ENCODE measurements at regions not wholly inside any gene's neighbourhood (a gene's known extent, or its start where the extent isn't known, plus 50 kb on each side); places are given as distances from the start of the nearest gene placed in this dataset.
"Not testable (repeated sequence)": the region's sequence is repeated elsewhere in the genome, so short reads cannot be mapped to it uniquely, and the experiment has no call there.

DNA sequence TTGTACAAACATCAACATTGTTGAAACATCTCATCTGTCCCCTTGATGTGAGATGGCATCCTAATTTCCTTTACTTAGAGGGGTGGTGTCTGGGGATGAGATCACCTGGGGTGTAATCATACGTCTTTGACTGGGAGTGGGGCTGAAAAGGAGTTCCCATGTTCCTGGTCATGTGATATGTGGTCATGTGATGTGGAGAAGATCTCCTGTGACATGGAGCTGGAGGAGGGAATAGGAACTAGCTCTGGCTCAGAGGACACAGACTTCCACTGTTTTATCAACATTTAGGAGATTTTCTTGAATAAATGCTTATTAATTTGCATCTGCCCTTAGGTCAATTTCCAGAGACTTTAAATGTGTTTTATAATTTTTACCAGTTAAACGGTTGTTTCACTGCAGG lies 868.6 kb upstream of the TPTE start:
- H3K9me3 ChIP-seq (ENCODE audit: insufficient read depth, low read depth, low read length): peaks cover 90% of the 10 kb centered on the region
- not testable (repeated sequence) for H3K27ac ChIP-seq (ENCODE audit: low read length); H3K4me3 ChIP-seq (ENCODE audit: low read length); H3K36me3 ChIP-seq (ENCODE audit: insufficient read depth, low read depth, low read length); H3K9ac ChIP-seq (ENCODE audit: low read depth, low read length); H3K4me1 ChIP-seq (ENCODE audit: insufficient read depth, low read length); H3K27me3 ChIP-seq (ENCODE audit: insufficient read depth, low read length)

DNA sequence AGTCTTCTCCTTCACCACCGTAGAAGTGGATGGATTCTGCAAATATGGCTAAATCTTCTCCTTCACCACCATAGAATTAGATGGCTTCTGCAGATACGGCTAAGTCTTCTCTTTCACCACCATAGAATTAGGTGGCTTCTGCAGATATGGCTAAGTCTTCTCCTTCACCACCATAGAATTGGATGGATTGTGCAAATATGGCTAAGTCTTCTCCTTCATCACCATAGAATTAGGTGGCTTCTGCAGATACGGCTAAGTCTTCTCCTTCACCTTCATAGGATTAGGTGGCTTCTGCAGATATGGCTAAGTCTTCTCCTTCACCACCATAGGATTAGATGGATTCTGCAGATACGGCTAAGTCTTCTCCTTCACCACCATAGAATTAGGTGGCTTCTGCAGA lies 866.2 kb upstream of the TPTE start:
- peaks cover 75% of the 10 kb centered on the region for H3K9me3 ChIP-seq (ENCODE audit: insufficient read depth, low read depth, low read length)
- not testable (repeated sequence) for H3K36me3 ChIP-seq (ENCODE audit: insufficient read depth, low read depth, low read length); H3K4me3 ChIP-seq (ENCODE audit: low read length); H3K27ac ChIP-seq (ENCODE audit: low read length); H3K4me1 ChIP-seq (ENCODE audit: insufficient read depth, low read length); H3K27me3 ChIP-seq (ENCODE audit: insufficient read depth, low read length); H3K9ac ChIP-seq (ENCODE audit: low read depth, low read length)

DNA sequence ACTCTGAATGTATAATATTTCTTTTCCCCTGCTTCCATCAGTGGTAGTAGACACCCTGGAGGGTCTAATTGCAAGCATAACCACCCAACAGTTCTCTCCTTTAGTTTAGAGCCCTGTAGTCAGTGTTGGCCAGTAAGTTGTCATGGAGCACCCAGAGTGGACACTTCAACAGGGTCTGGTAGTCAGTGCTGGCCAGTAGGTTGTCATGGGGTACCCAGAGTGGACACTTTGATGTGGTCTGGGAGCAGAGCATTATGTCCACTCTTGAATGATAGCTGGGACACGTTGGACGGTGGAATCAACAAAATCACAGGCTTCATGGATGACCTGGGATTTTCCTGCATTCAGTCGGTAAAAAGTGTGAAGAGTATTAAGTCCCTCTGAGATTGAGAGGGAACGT lies 864.9 kb upstream of the TPTE start:
- H3K27me3 ChIP-seq (ENCODE audit: insufficient read depth, low read length); H3K27ac ChIP-seq (ENCODE audit: low read length); H3K9ac ChIP-seq (ENCODE audit: low read depth, low read length); H3K36me3 ChIP-seq (ENCODE audit: insufficient read depth, low read depth, low read length); H3K4me1 ChIP-seq (ENCODE audit: insufficient read depth, low read length): not testable (repeated sequence)
- peaks cover 63% of the 10 kb centered on the region for H3K9me3 ChIP-seq (ENCODE audit: insufficient read depth, low read depth, low read length)
- H3K4me3 ChIP-seq (ENCODE audit: low read length): peak overlapping the region; percentile 40; the same call in 1 of the 2 replicates

DNA sequence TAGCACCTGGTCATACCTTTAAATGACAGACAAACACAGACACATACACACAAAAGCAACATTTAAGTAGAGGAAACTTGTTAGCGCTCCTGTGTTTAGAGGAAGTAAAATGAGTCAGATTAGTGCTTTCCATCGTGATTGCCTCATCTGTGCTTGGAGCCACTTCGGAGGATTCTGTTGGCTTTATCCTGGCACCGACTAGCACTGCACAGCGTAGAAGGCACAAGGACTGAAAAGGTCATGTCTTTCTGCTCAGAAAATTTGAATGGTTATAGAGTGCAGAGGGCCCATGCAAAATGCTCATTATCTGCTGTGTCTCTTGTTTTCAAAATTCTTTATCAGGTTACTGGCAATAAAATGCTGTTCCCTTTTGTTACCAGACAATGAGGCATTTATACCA lies 863.6 kb upstream of the TPTE start:
- H3K9ac ChIP-seq (ENCODE audit: low read depth, low read length); H3K36me3 ChIP-seq (ENCODE audit: insufficient read depth, low read depth, low read length); H3K27ac ChIP-seq (ENCODE audit: low read length); H3K27me3 ChIP-seq (ENCODE audit: insufficient read depth, low read length); H3K4me1 ChIP-seq (ENCODE audit: insufficient read depth, low read length); H3K4me3 ChIP-seq (ENCODE audit: low read length): not testable (repeated sequence)
- H3K9me3 ChIP-seq (ENCODE audit: insufficient read depth, low read depth, low read length): peaks cover 58% of the 10 kb centered on the region

DNA sequence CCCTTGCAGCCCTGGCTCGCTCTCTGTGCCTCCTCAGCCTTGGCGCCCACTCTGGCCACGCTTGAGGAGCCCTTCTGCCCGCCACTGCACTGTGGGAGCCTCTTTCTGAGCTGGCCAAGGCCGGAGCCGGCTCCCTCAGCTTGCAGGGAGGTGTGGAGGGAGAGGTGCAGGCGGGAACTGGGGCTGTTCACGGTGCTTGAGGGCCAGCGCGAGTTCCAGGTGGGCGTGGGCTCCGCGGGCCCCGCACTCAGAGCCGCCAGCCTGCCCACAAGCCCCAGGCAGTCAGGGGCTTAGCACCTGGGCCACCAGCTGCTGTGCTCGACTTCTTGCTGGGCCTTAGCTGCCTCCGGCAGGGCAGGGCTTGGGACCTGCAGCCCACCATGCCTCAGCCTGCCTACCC lies 861.5 kb upstream of the TPTE start:
- not testable (repeated sequence) for H3K27ac ChIP-seq (ENCODE audit: low read length); H3K27me3 ChIP-seq (ENCODE audit: insufficient read depth, low read length); H3K4me1 ChIP-seq (ENCODE audit: insufficient read depth, low read length); H3K4me3 ChIP-seq (ENCODE audit: low read length); H3K36me3 ChIP-seq (ENCODE audit: insufficient read depth, low read depth, low read length); H3K9ac ChIP-seq (ENCODE audit: low read depth, low read length)
- H3K9me3 ChIP-seq (ENCODE audit: insufficient read depth, low read depth, low read length): peaks cover 38% of the 10 kb centered on the region

DNA sequence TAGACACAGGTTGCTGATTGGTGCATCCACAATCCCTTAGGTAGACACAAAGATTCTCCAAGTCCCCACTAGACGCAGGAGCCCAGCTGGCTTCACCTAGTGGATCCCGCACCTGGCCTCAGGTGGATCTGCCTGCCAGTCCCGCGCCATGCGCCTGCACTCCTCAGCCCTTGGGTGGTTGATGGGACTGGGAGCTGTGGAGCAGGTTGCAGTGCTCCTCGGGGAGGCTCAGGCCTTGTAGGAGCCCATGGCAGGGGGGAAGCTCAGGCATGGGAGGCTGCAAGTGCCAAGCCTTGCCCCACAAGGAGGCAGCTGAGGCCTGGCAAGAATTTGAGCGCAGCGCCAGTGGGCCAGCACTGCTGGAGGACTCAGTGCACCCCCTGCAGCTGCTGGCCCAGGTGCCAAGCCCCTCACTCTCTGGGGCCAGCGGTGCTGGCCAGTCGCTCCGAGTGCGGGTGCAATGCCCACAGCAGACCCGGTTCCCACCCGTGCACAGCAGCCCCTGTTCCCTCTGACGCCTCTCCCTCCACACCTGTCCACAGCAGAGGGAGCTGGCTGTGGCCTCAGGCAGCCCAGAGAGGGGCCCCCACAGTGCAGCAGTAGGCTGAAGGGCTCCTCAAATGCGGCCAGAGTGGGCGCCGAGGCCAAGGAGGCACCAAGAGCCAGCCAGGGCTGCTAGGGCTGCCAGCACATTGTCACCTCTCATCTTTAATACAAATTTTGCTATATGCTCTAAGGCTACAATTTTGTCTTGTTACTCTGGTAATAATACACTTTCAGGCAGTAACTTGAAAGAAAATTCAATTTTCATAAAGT lies 857.3 kb upstream of the TPTE start:
- H3K36me3 ChIP-seq (ENCODE audit: insufficient read depth, low read depth, low read length); H3K27me3 ChIP-seq (ENCODE audit: insufficient read depth, low read length); H3K9me3 ChIP-seq (ENCODE audit: insufficient read depth, low read depth, low read length); H3K9ac ChIP-seq (ENCODE audit: low read depth, low read length); H3K27ac ChIP-seq (ENCODE audit: low read length); H3K4me1 ChIP-seq (ENCODE audit: insufficient read depth, low read length); H3K4me3 ChIP-seq (ENCODE audit: low read length): not testable (repeated sequence)

DNA sequence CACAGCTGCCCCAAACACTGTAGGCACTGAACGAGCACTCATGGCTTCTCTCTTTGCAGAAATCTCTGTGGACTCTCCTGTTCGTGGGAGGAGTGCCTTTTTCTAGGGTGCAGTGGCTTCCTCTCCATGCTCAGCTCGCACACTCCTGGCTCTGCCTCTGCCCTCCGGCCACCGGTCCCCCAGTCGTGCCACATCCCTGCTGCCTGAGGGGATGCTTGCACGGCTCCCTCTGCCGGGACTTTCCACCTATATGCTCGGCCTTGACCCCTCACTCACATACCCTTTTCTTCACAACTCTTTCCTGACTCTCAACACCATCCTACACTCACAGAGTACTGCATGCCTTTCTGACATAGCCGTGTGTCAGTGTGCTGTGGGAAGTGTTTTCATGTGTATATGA lies 845.6 kb upstream of the TPTE start:
- H3K4me1 ChIP-seq (ENCODE audit: insufficient read depth, low read length); H3K27me3 ChIP-seq (ENCODE audit: insufficient read depth, low read length); H3K36me3 ChIP-seq (ENCODE audit: insufficient read depth, low read depth, low read length); H3K4me3 ChIP-seq (ENCODE audit: low read length); H3K9ac ChIP-seq (ENCODE audit: low read depth, low read length); H3K27ac ChIP-seq (ENCODE audit: low read length); H3K9me3 ChIP-seq (ENCODE audit: insufficient read depth, low read depth, low read length): not testable (repeated sequence)

DNA sequence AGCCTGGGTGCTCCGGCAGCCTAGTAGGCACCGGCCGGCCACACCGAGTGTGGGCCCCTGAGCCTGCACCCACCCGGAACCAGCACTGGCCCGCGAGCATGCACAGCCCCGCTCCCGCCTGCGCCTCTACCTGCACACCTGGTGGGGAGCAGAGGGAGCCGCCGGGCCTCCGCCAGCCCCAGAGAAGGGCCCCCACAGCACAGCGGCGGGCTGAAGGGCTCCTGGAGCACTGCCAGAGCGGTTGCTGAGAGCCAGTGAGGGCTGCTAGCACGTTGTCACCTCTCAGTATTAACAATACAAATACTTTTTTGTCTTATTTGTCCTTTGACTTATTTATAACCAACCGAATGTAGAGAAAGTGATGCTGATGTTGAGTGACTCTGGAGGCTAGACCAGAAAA lies 842.4 kb upstream of the TPTE start:
- not testable (repeated sequence) for H3K36me3 ChIP-seq (ENCODE audit: insufficient read depth, low read depth, low read length); H3K9me3 ChIP-seq (ENCODE audit: insufficient read depth, low read depth, low read length); H3K9ac ChIP-seq (ENCODE audit: low read depth, low read length); H3K27ac ChIP-seq (ENCODE audit: low read length); H3K4me1 ChIP-seq (ENCODE audit: insufficient read depth, low read length); H3K27me3 ChIP-seq (ENCODE audit: insufficient read depth, low read length); H3K4me3 ChIP-seq (ENCODE audit: low read length)

DNA sequence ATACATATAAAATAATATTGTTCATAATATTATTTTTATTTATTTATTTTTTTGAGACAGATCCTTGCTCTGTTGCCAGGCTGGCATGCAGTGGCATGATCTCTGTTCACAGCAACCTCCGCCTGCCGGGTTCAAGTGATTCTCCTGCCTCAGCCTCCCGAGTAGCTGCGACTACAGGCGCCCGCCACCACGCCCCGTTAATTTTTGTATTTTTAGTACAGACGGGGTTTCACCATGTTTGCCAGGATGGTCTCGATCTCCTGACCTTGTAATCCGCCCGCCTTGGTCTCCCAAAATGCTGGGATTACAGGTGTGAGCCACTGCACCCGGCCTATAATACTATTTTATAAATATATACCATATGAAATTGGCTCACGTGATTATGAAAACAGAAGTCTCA lies 832.4 kb upstream of the TPTE start:
- not testable (repeated sequence) for H3K27ac ChIP-seq (ENCODE audit: low read length); H3K4me1 ChIP-seq (ENCODE audit: insufficient read depth, low read length); H3K27me3 ChIP-seq (ENCODE audit: insufficient read depth, low read length); H3K9me3 ChIP-seq (ENCODE audit: insufficient read depth, low read depth, low read length); H3K36me3 ChIP-seq (ENCODE audit: insufficient read depth, low read depth, low read length); H3K9ac ChIP-seq (ENCODE audit: low read depth, low read length); H3K4me3 ChIP-seq (ENCODE audit: low read length)

DNA sequence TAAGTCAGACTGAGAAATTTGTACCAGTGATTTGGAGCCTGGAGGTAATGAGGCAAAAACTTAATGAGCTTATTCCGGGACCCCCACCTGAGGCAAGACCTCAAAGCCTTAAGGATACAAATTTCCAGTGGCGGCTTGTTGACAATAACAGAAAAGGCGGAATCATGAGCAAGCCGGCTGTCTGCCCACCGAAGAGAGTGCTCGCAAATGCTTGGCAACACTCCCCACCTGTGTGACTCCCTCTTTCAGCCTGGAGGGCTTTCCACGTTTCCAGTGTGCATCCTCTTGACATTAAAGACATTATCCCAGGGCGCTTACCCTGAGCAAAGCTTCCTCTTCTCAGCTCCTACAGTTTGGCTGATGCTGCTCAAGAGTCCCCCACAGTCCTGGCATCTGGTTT lies 830.4 kb upstream of the TPTE start:
- H3K4me1 ChIP-seq (ENCODE audit: insufficient read depth, low read length); H3K27ac ChIP-seq (ENCODE audit: low read length); H3K9me3 ChIP-seq (ENCODE audit: insufficient read depth, low read depth, low read length); H3K4me3 ChIP-seq (ENCODE audit: low read length); H3K27me3 ChIP-seq (ENCODE audit: insufficient read depth, low read length); H3K36me3 ChIP-seq (ENCODE audit: insufficient read depth, low read depth, low read length); H3K9ac ChIP-seq (ENCODE audit: low read depth, low read length): not testable (repeated sequence)

DNA sequence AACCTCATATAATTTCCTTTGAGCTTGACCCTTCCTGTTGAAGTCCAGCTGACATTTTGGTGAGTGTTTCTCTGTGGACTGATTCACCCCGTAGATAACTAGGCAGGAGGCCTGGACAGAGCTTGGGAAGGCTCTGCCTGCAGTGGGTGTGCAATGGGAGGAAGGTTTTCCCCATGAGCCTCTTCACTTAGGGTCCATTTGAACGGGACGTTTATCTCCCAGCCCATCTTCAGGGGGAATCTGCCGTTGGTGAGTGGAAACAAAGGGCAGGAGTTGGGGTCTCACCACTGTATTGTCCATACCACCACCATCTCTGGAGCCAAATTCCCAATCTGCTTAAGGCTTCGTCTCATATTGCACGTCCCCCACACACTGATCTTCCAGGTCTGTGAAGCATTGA lies 825.6 kb upstream of the TPTE start:
- H3K27ac ChIP-seq (ENCODE audit: low read length); H3K9ac ChIP-seq (ENCODE audit: low read depth, low read length); H3K27me3 ChIP-seq (ENCODE audit: insufficient read depth, low read length): not testable (repeated sequence)

DNA sequence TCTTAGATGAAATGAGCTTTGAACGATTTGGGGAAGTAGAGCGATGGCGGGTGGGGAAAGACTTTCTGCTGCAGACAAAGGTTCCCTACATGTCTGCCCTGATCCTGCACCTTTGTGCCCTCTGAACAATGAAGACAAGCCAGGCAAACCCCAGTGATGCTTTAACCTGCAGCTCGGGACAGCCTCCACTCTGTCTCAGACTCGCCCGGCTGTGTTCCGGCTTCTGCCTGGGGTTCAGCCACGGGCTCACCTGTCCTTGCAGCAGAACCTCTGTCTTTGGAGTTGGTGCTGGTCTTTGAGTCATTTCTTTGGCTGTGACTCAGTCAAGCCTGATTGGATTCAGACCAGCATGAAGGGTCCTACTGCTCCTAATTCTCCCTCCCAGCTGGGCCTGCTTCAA lies 823.6 kb upstream of the TPTE start:
- H3K36me3 ChIP-seq (ENCODE audit: insufficient read depth, low read depth, low read length); H3K9me3 ChIP-seq (ENCODE audit: insufficient read depth, low read depth, low read length); H3K9ac ChIP-seq (ENCODE audit: low read depth, low read length); H3K4me3 ChIP-seq (ENCODE audit: low read length); H3K4me1 ChIP-seq (ENCODE audit: insufficient read depth, low read length); H3K27ac ChIP-seq (ENCODE audit: low read length); H3K27me3 ChIP-seq (ENCODE audit: insufficient read depth, low read length): not testable (repeated sequence)

More for the DNA sequence above, 825.6 kb upstream of the TPTE start:
- H3K36me3 ChIP-seq (ENCODE audit: insufficient read depth, low read depth, low read length); H3K9me3 ChIP-seq (ENCODE audit: insufficient read depth, low read depth, low read length); H3K4me1 ChIP-seq (ENCODE audit: insufficient read depth, low read length); H3K4me3 ChIP-seq (ENCODE audit: low read length): not testable (repeated sequence)

DNA sequence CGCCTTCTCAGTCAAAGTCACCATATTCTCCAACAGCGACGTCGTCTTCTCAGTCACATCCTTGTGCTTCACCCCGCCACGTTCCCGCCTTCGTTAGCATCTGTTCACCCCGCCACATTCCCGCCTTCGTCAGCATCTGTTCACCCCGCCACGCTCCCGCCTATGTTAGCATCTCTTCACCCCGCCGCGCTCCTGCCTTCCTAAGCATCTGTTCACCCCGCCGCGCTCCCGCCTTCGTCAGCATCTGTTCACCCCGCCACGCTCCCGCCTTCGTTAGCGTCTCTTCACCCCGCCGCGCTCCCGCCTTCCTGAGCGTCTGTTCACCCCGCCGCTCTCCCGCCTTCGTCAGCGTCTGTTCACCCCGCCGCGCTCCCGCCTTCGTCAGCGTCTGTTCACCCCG lies 816.4 kb upstream of the TPTE start:
- H3K27ac ChIP-seq (ENCODE audit: low read length); H3K9ac ChIP-seq (ENCODE audit: low read depth, low read length); H3K27me3 ChIP-seq (ENCODE audit: insufficient read depth, low read length); H3K36me3 ChIP-seq (ENCODE audit: insufficient read depth, low read depth, low read length); H3K4me1 ChIP-seq (ENCODE audit: insufficient read depth, low read length); H3K9me3 ChIP-seq (ENCODE audit: insufficient read depth, low read depth, low read length); H3K4me3 ChIP-seq (ENCODE audit: low read length): not testable (repeated sequence)
